Tibial nerve (tissue), 4 donors: ENCODE measurements at regions not wholly inside any gene's neighbourhood (a gene's known extent, or its start where the extent isn't known, plus 50 kb on each side); places are given as distances from the start of the nearest gene placed in this dataset.
"Not testable (repeated sequence)": the region's sequence is repeated elsewhere in the genome, so short reads cannot be mapped to it uniquely, and the experiment has no call there.

Source experiments
- DNase-seq, 2 donors: peaks; one replicate each; pipeline ENCODE4 v3.0.0-alpha.2; 2019; ENCODE audit warnings: low spot score in 2 of 2
- H3K27ac ChIP-seq, 4 donors: fragments of 200-600 bp; sonication (generic) in 3 of 4; one replicate each; pipeline ENCODE4 v1.5.1; 2017 to 2019; ENCODE audit warnings: mild to moderate bottlenecking in 1 of 4
- H3K27me3 ChIP-seq, 2 donors: fragments of 200-600 bp; sonication (generic) in 1 of 2; one replicate each; pipeline versions ENCODE4 v1.5.1 to v1.6.0; 2017 to 2019
- H3K36me3 ChIP-seq, 3 donors: fragments of 200-600 bp; sonication (generic); one replicate each; pipeline ENCODE4 v1.5.1; 2018 to 2019
- H3K4me1 ChIP-seq, 4 donors: fragments of 200-600 bp; sonication (generic) in 3 of 4; one replicate each; pipeline ENCODE4 v1.5.1; 2017 to 2019
- H3K4me3 ChIP-seq, 4 donors: fragments of 200-600 bp; sonication (generic) in 3 of 4; one replicate each; pipeline ENCODE4 v1.5.1; 2017 to 2019; ENCODE audit warnings: mild to moderate bottlenecking in 1 of 4, moderate library complexity in 1 of 4
- H3K9me3 ChIP-seq, 4 donors: fragments of 200-600 bp; sonication (generic) in 3 of 4; one replicate each; pipeline ENCODE4 v1.5.1; 2017 to 2019
- CTCF ChIP-seq, 5 experiments: fragments of 200-600 bp in 3 of 5; fragments of 450-650 bp in 2 of 5; sonication (generic) in 3 of 5; IDR thresholded peaks; one replicate each; pipeline ENCODE4 v1.5.1; 2016 to 2019; ENCODE audit warnings: antibody characterized with exemption in 5 of 5, mild to moderate bottlenecking in 3 of 5, moderate library complexity in 2 of 5
- EP300 ChIP-seq, 2 donors: sonication (generic); formaldehyde crosslinking; IDR thresholded peaks; one replicate each; pipeline ENCODE4 v1.6.1; 2017; ENCODE audit warnings: antibody characterized with exemption in 2 of 2, mild to moderate bottlenecking in 1 of 2
- POLR2A ChIP-seq, 2 donors: fragments of 450-650 bp; IDR thresholded peaks; one replicate each; pipeline ENCODE4 v1.6.1; 2017; ENCODE audit warnings: antibody characterized with exemption in 2 of 2, mild to moderate bottlenecking in 2 of 2, moderate library complexity in 2 of 2
- WGBS, 2 donors: methylation state at CpG; one replicate each; pipeline ENCODE4 v1.1.5; 2018; 5-methylcytosine and 5-hydroxymethylcytosine counted together

- H3K4me1 ChIP-seq, result no peaks in the 10 kb centered on the region
- TF ChIP-seq EP300 (IDR thresholded peaks at IDR 0.05) (no peak), POLR2A (IDR thresholded peaks at IDR 0.05) (no peak), CTCF (IDR thresholded peaks at IDR 0.05) (no peak)
- no peaks in the 10 kb centered on the region for H3K9me3 ChIP-seq
- WGBS, 2 donors, result 31 to 51% methylated on average over 1 of the region's 1 CpG
- no peaks in the 10 kb centered on the region for H3K27me3 ChIP-seq
- H3K4me3 ChIP-seq, result no peak overlapping the region
- no peak for DNase-seq
- no peaks in the 10 kb centered on the region for H3K36me3 ChIP-seq
- no peak overlapping the region for H3K27ac ChIP-seq
Observed at GRCh38 chr6:48610846-48611245, 499.8 kb upstream of the PTCHD4 start.

GRCh38 chr6:48606618-48607017 lies 495.6 kb upstream of the PTCHD4 start:
- DNase-seq, result no peak
- no peak for TF ChIP-seq POLR2A (IDR thresholded peaks at IDR 0.05)
- TF ChIP-seq EP300 (IDR thresholded peaks at IDR 0.05), result no peak
- no peak for TF ChIP-seq CTCF (IDR thresholded peaks at IDR 0.05)
- Histone ChIP-seq H3K36me3 (no peaks in the 10 kb centered on the region), H3K27ac (no peak overlapping the region), H3K4me3 (no peak overlapping the region), H3K27me3 (no peaks in the 10 kb centered on the region), H3K4me1 (no peaks in the 10 kb centered on the region), H3K9me3 (no peaks in the 10 kb centered on the region)

GRCh38 chr6:48597951-48598350 lies 487.0 kb upstream of the PTCHD4 start:
- Histone ChIP-seq H3K36me3 (no peaks in the 10 kb centered on the region), H3K4me3 (no peak overlapping the region), H3K4me1 (no peaks in the 10 kb centered on the region), H3K27ac (no peak overlapping the region), H3K27me3 (no peaks in the 10 kb centered on the region), H3K9me3 (no peaks in the 10 kb centered on the region)
- TF ChIP-seq POLR2A (IDR thresholded peaks at IDR 0.05) (no peak), CTCF (IDR thresholded peaks at IDR 0.05) (no peak), EP300 (IDR thresholded peaks at IDR 0.05) (no peak)
- DNase-seq, result no peak
- WGBS, 2 donors, result 72 to 74% methylated on average over 3 of the region's 3 CpGs

DNA sequence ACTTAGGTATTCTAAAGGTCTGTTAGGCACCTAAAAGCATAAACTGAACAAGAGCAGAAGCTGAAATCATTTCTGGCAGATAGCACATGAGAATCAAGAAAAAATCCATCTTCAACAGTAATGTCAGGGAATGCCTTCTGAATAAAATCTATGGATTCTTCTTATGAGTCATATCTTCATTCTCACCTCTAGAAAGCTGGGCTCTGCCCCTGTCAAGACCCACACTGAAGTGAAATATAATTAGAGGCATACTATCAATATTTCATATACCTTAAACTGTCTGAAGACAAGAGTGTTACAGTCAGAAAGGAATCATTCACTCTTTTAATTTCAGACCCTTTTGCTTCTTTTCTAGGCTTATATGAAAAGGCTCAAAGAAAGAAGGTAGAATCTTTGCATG lies 485.8 kb upstream of the PTCHD4 start:
- Histone ChIP-seq H3K27ac (no peak overlapping the region), H3K4me3 (no peak overlapping the region), H3K27me3 (no peaks in the 10 kb centered on the region), H3K4me1 (no peaks in the 10 kb centered on the region), H3K36me3 (no peaks in the 10 kb centered on the region), H3K9me3 (peaks cover 0 to 3% (median 0%) of the 10 kb centered on the region in 4 donors)
- DNase-seq, result no peak
- TF ChIP-seq EP300 (IDR thresholded peaks at IDR 0.05) (no peak), POLR2A (IDR thresholded peaks at IDR 0.05) (no peak)

DNA sequence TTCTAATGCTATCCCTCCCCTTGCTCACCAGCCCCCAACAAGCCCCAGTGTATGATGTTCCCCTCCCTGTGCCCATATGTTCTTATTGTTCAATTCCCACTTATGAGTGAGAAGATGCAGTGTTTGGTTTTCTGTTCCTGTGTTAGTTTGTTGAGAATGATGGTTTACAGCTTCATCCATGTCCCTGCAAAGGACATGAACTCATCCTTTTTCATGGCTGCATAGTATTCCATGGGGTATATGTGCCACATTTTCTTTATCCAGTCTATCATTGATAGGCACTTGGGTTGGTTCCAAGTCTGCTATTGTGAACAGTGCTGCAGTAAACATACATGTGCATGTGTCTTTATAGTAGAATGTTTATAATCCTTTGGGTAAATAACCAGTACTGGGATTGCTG lies 480.2 kb upstream of the PTCHD4 start:
- H3K27me3 ChIP-seq, H3K27ac ChIP-seq, H3K4me3 ChIP-seq, H3K36me3 ChIP-seq, DNase-seq, H3K4me1 ChIP-seq: not testable (repeated sequence)
- H3K9me3 ChIP-seq, result peaks cover 0 to 13% (median 2%) of the 10 kb centered on the region in 4 donors

- TF ChIP-seq POLR2A (IDR thresholded peaks at IDR 0.05) (no peak), EP300 (IDR thresholded peaks at IDR 0.05) (no peak), CTCF (IDR thresholded peaks at IDR 0.05) (no peak)
Observed at GRCh38 chr6:48584846-48585245, 473.8 kb upstream of the PTCHD4 start.

More at GRCh38 chr6:48584846-48585245, 473.8 kb upstream of the PTCHD4 start:
- DNase-seq, result no peak
- H3K4me1 ChIP-seq, result no peaks in the 10 kb centered on the region
- H3K36me3 ChIP-seq, result no peaks in the 10 kb centered on the region
- WGBS, 2 donors, result 27 to 30% methylated on average over 1 of the region's 1 CpG
- no peaks in the 10 kb centered on the region for H3K9me3 ChIP-seq
- no peaks in the 10 kb centered on the region for H3K27me3 ChIP-seq
- H3K27ac ChIP-seq, result no peak overlapping the region
- no peak overlapping the region for H3K4me3 ChIP-seq
